NCI-H146 (cell line): ENCODE measurements at regions not wholly inside any gene's neighbourhood (a gene's known extent, or its start where the extent isn't known, plus 50 kb on each side); places are given as distances from the start of the nearest gene placed in this dataset.
A peak's percentile ranks its signal among the peaks of the same experiment; 100 is the strongest.
"Not testable (repeated sequence)": the region's sequence is repeated elsewhere in the genome, so short reads cannot be mapped to it uniquely, and the experiment has no call there.

ENCODE experiments used
- DNase-seq: peaks from one replicate; lab custom pipeline; 2025; lab: John Stamatoyannopoulos, UW

GRCh38 chr9:91512235-91512634, 88.6 kb upstream of the NFIL3 start:
- not testable (repeated sequence) for DNase-seq

DNA sequence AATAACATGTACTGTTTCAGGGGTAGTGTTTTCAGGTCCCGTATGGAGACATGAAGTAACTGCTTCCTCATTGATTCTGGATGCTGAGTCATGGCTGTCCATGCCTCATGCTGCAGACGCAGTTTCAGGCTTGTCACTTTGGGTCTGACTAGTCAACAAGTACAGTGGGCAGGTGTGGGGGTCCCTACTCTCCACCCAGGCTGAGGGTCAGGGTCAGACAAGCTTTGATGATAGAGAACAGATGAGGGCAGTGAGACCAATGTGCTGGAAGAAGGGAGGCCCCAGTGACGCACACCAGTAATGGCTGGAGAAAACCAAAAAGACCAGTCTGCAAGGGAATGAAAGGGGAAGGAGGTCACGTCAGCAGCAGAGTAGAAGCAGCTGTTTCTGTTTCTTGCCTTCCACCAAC, 80.0 kb upstream of the NFIL3 start:
- DNase-seq, result no peak

- DNase-seq, result no peak
These were observed 79.5 kb upstream of the NFIL3 start for GRCh38 chr9:91502913-91503672.

DNA sequence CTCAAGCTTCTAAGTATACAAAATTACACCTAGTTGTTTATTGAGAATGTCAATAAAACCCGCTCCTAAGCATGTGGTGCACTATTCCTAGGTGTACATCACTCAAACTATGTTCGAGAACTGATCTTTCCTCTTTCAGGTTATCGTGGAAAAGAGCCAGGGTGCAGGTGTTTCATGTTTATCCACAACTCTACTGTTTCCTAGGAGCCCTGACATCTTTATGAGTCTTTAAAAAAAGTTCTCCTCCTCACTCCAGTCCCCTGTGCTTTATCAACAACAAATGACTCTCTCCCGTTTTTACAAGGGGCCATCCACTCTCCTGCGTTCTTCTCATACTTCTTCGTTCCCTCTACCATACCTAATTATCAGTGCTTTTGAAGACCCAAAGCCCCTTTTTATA, 78.8 kb upstream of the NFIL3 start:
- DNase-seq, result no peak

DNA sequence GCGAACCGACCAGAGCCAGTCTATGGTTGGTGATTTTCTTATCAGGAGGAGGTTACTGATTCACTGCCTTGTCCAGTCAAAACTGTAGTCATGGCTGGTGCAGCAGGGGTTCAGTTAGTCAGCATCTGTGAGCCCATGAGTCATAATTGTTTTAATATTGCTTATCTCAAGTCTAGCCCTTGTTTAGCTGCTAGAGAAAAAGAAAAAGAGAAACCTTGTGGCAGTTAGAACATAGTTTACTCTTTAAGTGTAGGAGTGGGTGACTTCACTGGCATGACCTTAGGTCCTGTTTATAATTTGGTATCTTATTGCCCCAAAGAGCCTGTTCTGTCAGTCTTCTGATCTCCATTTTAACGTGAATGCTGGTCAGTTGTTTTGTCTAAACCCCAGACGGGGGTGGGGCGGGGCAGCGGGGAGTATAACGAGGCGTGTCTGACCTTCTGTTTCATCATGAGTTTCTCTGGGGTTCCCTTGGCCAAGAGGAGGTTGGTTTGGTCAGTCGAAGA, 76.9 kb upstream of the NFIL3 start:
- no peak for DNase-seq

DNA sequence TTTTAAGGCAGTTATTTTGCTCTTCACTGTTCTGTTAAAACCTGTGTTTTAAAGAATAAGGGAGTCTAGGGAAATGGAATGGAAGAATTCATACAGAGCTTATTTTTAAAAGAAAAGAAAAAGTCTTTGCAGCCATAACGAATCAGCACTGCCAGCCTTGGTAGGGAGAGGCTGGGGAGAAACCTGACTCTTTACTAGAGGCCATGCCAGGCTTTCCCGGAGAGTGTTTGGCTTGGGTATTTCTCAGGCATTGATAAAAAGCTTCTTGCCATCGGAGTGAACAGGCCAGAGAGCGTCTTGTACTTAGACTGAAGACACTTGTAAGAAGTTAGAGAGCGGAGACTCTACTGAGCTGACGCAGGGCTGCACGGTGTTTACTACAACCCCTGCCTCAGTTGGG, 72.7 kb upstream of the NFIL3 start:
- DNase-seq, result no peak

- no peak for DNase-seq
These were observed 71.8 kb upstream of the NFIL3 start for GRCh38 chr9:91495450-91495849.

- DNase-seq, result no peak
These were observed 71.1 kb upstream of the NFIL3 start for GRCh38 chr9:91494751-91495150.

DNA sequence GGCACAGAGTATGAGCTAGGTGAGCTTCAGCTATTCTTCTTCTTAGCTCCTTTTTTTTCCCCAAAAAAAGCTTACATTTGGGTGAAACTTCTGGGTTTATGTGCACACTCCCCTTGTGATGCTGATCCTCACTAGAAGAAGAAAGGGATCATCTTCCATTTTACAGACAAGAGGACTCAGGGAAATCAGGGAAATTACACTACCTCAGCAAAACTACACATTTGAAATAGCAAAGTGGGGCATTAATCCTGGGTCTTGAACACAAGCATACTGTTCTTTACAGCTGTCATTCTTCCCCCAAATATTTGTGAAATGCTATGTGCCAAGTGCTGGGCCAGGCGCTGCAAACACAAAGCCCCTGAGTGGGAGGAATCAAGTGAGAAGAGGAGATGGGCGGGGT, 68.6 kb upstream of the NFIL3 start:
- no peak for DNase-seq

- DNase-seq, result no peak
These were observed 68.0 kb upstream of the NFIL3 start for GRCh38 chr9:91491624-91492023.

- peak; percentile 2 for DNase-seq
These were observed 65.8 kb upstream of the NFIL3 start for GRCh38 chr9:91489361-91489899.

GRCh38 chr9:91488341-91488740, 64.7 kb upstream of the NFIL3 start:
- no peak for DNase-seq

DNA sequence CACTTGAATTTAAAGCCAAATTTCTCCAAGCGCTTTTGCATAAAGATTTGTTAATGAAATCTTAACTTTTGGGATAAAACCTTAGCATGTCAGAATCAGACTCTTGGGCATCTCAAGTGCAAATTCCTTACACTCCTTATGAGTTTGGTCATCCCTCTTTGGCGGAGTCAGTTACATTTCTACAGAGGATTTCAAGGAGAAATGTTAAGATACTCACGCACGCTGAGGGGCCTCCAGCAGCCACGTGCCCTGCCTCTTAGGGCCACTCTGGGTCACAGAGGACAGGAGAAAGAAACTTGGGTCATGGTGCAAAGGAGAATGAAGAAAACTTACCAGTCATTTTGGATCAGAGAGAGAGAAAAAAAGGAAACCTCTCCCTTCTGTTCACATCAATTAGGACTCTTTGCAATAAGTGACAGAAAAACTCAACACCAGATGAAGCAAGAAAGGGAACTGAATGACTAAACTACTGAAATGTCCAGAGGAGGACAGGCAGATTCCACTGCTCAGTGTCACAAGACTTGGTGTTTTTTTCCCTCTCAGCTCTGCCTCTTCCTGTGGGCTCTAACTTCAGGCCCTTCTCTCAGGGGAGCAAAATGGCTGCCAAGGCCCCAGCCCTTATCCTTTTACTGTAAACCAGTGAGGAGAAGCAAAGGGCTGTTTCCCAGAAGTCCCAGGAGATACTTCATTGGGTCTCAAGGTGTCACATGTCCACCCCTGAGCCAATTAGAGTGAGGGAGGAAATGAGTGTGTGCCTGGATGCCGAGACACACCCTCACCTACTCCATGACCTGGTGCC, 63.3 kb upstream of the NFIL3 start:
- DNase-seq, result no peak

DNA sequence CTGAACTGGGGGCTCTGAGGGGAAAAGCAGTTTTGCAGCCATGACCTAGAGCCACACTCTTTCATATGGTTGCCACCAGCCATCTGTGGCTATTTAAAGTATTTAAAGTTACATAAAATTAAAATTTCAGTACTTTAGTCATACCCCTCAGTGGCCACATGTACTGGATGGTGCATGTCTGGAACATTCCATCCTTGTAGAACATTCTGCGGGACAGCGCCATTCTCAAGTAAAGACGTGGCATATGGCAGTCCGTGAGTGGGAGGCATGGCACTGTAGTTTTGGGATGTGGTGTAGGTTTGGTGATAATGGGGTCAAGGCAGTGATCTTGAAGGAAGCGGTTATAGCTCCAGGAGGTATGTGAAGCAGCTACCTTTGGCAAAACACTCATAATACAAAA, 61.4 kb upstream of the NFIL3 start:
- DNase-seq, result no peak

DNA sequence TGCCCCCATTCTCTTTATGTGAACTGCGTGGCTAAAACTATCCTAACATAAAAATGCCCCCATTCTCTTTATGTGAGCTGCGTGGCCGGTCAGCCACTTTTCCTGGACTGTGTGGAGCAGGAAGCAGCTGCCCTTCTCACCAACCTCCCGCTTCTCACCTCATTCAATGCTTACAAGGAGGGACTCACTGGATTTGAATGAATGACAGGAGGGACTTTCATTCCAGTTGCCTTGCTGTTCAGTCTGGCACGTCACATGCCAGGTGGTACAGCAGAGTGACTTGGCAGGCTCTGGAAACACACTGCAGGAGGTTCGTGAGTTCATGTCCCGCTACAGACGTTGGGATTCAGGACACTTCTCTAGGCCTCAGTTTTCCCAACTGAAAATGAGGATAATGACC, 60.2 kb upstream of the NFIL3 start:
- DNase-seq, result no peak

- no peak for DNase-seq
These were observed 59.6 kb upstream of the NFIL3 start for GRCh38 chr9:91483189-91483691.

DNA sequence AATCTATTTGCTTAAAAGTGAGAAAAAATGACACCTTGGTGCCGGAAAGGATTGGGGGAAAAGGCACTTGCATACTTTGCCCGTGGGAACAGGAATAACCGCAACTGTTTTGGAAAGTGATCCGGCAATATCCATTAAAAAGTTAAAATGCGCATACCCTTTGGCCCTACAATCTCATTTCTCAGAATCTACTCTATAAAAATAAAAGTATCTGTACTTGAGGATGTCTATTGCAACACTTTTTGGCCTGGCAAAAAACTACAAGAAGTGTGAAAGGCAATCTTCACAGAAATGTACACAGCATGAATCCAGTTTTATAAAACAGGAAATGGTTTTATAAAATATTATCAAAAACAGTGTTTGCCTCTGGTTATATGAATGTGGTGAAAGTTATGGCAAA, 58.3 kb upstream of the NFIL3 start:
- no peak for DNase-seq

DNA sequence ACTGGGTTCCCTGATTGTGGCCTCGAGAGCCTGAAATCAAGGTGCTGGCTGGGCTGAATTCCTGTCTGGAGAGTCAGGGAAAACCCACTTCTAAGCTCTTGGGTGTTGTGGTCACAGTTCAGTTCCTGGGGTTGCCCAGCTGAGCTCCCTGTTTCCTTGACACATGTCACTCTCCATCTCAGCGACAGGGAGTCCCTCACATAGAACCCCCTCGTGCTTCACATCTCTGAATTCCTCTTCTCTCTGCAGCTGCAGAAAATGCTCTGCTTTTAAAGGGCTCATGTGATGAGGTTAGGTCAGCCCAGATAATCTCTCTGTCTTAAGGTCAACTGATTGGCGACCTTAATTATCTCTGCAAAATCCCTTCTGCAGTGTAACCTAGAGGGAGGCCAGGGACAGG, 53.5 kb upstream of the NFIL3 start:
- no peak for DNase-seq

DNA sequence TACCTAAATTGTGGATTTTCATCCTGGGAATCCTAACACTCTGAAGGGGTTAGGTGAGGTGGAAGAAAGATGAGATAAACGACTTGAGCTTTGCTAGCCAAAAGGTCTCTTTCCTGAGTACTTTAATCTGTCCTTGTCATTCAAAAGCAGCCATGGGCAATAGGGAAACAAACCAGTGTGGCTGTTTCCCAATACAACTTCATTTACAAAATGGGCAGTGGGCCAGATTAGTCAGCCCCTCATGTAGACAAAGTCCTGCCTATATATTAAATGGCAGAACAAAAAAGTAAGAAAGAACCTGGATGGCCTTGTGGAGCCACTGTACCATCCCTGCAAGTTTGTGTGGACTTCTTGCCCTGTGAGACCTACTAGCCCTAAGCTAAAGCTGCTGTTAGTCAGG, 51.0 kb upstream of the NFIL3 start:
- no peak for DNase-seq
